ENCODE measurements at regions not wholly inside any gene's neighbourhood (a gene's known extent, or its start where the extent isn't known, plus 50 kb on each side); places are given as distances from the start of the nearest gene placed in this dataset.

- H3K4me3 Mint-ChIP-seq, result no peak overlapping the region
- H3K9me3 Mint-ChIP-seq, result no peaks in the 10 kb centered on the region
- no peaks in the 10 kb centered on the region for H3K36me3 Mint-ChIP-seq
- no peaks in the 10 kb centered on the region for H3K4me1 Mint-ChIP-seq
- H3K27me3 Mint-ChIP-seq, result peaks cover 4% of the 10 kb centered on the region
- CTCF ChIA-PET, result no interaction called here
- H3K27ac Mint-ChIP-seq, result no peak overlapping the region
- DNase-seq, result no peak
Measured at GRCh38 chr14:51307551-51307950, 67.5 kb downstream of the TMX1 start.

DNA sequence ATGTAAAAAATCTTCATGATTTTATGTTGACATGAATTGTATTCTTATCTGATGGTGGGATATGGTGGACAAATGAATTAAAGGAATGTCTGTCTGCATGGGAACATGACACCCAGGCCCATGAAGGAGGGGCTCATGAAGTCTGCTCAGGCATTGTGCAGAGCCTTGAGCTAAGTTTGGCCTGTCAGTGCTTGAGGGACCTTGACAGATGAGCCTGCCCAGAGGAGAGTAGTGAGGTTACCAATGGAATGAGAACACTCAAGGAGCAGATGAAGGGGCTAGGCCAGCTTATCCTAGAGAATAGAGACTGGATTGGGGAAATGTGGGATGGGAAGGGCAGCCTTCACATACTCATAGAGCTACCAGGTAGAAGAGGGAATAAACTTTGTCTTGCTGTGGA, 68.8 kb downstream of the TMX1 start:
- no peak overlapping the region for H3K27ac Mint-ChIP-seq
- CTCF ChIA-PET, result no interaction called here
- H3K27me3 Mint-ChIP-seq, result peaks cover 4% of the 10 kb centered on the region
- no peak for DNase-seq
- no peaks in the 10 kb centered on the region for H3K36me3 Mint-ChIP-seq
- no peak overlapping the region for H3K4me3 Mint-ChIP-seq
- no peaks in the 10 kb centered on the region for H3K9me3 Mint-ChIP-seq
- H3K4me1 Mint-ChIP-seq, result no peaks in the 10 kb centered on the region

DNA sequence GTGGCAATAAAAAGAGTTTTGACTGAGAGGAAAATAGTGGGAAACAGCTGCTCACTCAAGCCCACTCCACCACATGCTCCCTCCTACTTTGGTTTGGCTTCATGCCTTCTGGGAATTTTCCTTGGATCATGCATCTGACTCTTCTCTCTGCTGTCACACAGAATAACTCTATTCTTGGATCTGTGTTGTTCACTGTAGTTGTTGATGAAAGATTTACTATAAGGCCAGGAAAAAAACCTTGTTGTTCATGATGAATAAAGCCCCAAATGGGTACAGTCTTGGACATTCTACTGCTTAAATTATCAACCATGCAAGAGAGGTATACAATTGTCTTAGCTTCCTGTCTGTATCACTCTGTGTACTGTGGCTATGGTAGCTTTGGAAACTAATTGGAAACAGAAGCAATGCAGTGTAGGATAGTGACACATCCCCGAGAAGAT, 70.5 kb downstream of the TMX1 start:
- CTCF ChIA-PET, result no interaction called here
- H3K9me3 Mint-ChIP-seq, result no peaks in the 10 kb centered on the region
- no peaks in the 10 kb centered on the region for H3K36me3 Mint-ChIP-seq
- no peak overlapping the region for H3K4me3 Mint-ChIP-seq
- H3K27ac Mint-ChIP-seq, result no peak overlapping the region
- DNase-seq, result no peak
- no peaks in the 10 kb centered on the region for H3K4me1 Mint-ChIP-seq
- peaks cover 4% of the 10 kb centered on the region for H3K27me3 Mint-ChIP-seq

- DNase-seq, result no peak
- Mint-ChIP-seq H3K4me3 (no peak overlapping the region), H3K27ac (no peak overlapping the region), H3K36me3 (no peaks in the 10 kb centered on the region), H3K4me1 (no peaks in the 10 kb centered on the region), H3K27me3 (no peaks in the 10 kb centered on the region), H3K9me3 (no peaks in the 10 kb centered on the region)
- CTCF ChIA-PET, result interaction anchor here (0.6 kb wide), 1 partner anchor 51 kb away, joined by 3 read pairs; no protein-coding TSS in a partner anchor
Measured at GRCh38 chr14:51314321-51315015, 74.4 kb downstream of the TMX1 start.

DNA sequence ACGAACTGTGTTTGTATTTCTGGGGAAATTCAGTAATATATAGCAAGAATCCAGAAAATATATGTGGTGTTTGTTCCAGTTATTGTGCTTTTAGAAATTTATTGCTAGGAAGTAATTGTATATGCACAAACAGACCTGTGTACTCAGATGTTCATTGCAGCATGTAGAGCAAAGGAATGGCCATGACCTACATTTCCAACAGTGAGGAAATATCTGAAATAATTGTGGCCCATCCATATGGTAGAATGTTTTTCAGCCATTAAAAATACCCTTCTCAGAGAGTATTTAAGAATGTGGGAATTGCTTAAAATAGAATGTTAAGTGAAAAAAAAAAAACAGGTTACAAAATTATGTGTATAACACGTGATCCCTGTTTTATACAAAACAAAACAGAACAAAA, 77.3 kb downstream of the TMX1 start:
- Mint-ChIP-seq H3K4me1 (no peaks in the 10 kb centered on the region), H3K27ac (no peak overlapping the region), H3K4me3 (no peak overlapping the region), H3K27me3 (no peaks in the 10 kb centered on the region), H3K36me3 (no peaks in the 10 kb centered on the region), H3K9me3 (no peaks in the 10 kb centered on the region)
- CTCF ChIA-PET, result no interaction called here
- DNase-seq, result no peak

DNA sequence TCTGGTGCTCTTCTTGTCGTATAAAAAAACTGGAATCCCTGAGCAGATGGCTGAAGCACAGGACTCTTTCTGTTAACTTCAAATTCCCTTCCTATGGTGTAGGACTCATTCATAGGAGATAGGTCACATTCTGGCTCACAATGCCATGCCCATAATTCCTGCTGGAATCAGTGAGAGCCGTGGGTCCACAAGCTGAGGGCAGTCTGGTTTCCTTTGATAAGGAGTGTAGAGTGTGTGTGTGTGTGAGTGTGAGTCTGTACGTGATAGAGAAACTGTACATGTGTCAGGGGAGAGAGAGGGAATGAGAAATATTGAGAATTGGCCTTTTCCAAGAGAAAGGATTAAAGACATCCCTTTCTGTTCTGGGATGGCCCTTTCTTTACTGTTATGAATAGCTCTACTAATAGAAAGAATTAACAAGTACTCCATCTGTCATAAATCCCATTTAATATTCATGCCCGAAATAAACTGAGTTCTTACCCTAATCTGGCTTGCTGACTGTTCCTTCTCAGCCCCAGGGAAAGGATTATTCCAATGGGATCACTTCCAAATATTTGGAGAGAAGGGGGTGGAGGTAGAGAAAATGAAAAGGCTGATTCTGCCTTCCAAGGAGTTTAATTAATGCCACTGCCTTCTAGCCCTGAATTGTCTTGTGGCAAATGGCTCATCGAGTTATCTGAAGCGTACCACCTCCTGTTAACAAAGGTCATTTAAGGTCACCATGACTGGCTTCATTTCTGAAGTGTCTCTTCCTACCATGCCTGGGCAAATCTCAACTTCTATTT, 79.0 kb downstream of the TMX1 start:
- CTCF ChIA-PET, result interaction anchor here (1.0 kb wide), 1 partner anchor 12 kb away, joined by 4 read pairs; no protein-coding TSS in a partner anchor
- H3K4me3 Mint-ChIP-seq, result no peak overlapping the region
- H3K27me3 Mint-ChIP-seq, result no peaks in the 10 kb centered on the region
- H3K27ac Mint-ChIP-seq, result no peak overlapping the region
- H3K9me3 Mint-ChIP-seq, result no peaks in the 10 kb centered on the region
- no peaks in the 10 kb centered on the region for H3K4me1 Mint-ChIP-seq
- H3K36me3 Mint-ChIP-seq, result no peaks in the 10 kb centered on the region
- DNase-seq, result no peak

GRCh38 chr14:51321036-51321435, 81.0 kb downstream of the TMX1 start:
- H3K4me3 Mint-ChIP-seq, result no peak overlapping the region
- no peak overlapping the region for H3K27ac Mint-ChIP-seq
- no peaks in the 10 kb centered on the region for H3K36me3 Mint-ChIP-seq
- no peak for DNase-seq
- H3K9me3 Mint-ChIP-seq, result no peaks in the 10 kb centered on the region
- H3K4me1 Mint-ChIP-seq, result no peaks in the 10 kb centered on the region
- H3K27me3 Mint-ChIP-seq, result no peaks in the 10 kb centered on the region
- CTCF ChIA-PET, result interaction anchor here (0.6 kb wide), 1 partner anchor 346 kb away, joined by 3 read pairs; no protein-coding TSS in a partner anchor

DNA sequence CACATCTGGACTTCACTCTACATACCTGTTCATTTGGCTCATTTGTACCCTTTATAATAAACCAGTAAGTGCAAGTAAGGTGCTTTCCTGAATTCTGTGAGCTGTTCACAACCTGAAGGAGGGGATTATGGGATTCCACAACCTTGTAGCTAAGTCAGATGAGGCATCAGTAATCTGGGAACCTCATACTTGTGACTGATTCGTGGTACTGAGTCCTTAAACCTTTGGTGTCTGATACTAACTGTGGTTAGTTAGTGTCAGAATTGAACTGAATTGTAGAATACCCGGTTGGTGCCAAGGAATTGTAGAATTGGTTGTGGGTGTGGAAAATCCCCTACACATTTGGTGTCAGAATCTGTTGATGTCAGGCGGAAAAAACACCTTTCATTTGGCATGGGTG, 83.4 kb downstream of the TMX1 start:
- no peaks in the 10 kb centered on the region for H3K9me3 Mint-ChIP-seq
- DNase-seq, result no peak
- no peak overlapping the region for H3K4me3 Mint-ChIP-seq
- CTCF ChIA-PET, result no interaction called here
- H3K4me1 Mint-ChIP-seq, result peaks cover 4% of the 10 kb centered on the region
- no peaks in the 10 kb centered on the region for H3K36me3 Mint-ChIP-seq
- H3K27me3 Mint-ChIP-seq, result peaks cover 9% of the 10 kb centered on the region
- H3K27ac Mint-ChIP-seq, result no peak overlapping the region

DNA sequence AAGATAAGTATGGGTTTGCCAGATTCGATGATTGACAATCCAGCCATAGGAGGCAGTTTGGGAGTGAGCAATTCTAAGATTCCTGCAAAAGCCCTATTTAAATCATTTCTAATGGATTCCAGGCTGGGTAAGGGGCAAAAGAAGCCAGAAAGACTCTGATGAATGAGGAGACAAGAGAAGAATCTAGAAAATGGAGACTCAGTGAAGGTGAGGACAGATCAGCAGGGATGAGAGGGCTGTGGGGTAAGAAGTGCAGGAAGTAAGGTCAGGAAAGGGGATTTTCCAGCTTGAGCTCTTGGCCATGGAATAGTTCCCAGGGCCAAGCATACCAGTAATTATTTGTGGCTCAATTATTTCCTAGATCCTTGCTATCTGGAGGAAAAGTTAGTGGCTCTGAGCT, 87.3 kb downstream of the TMX1 start:
- Mint-ChIP-seq H3K4me3 (no peak overlapping the region), H3K9me3 (no peaks in the 10 kb centered on the region), H3K27ac (no peak overlapping the region), H3K36me3 (no peaks in the 10 kb centered on the region), H3K27me3 (peaks cover 9% of the 10 kb centered on the region), H3K4me1 (peaks cover 4% of the 10 kb centered on the region)
- CTCF ChIA-PET, result interaction anchor here (0.8 kb wide), 1 partner anchor 552 kb away, joined by 4 read pairs; no protein-coding TSS in a partner anchor
- no peak for DNase-seq

- H3K27ac Mint-ChIP-seq, result no peak overlapping the region
- H3K4me3 Mint-ChIP-seq, result no peak overlapping the region
- peaks cover 9% of the 10 kb centered on the region for H3K27me3 Mint-ChIP-seq
- DNase-seq, result peak; percentile 20
- CTCF ChIA-PET, result no interaction called here
- peaks cover 4% of the 10 kb centered on the region for H3K4me1 Mint-ChIP-seq
- no peaks in the 10 kb centered on the region for H3K9me3 Mint-ChIP-seq
- no peaks in the 10 kb centered on the region for H3K36me3 Mint-ChIP-seq
Measured at GRCh38 chr14:51328064-51328771, 88.2 kb downstream of the TMX1 start.

- Mint-ChIP-seq H3K4me3 (no peak overlapping the region), H3K36me3 (no peaks in the 10 kb centered on the region), H3K27ac (no peak overlapping the region), H3K27me3 (peaks cover 9% of the 10 kb centered on the region), H3K9me3 (no peaks in the 10 kb centered on the region), H3K4me1 (peaks cover 4% of the 10 kb centered on the region)
- no peak for DNase-seq
- CTCF ChIA-PET, result interaction anchor here (1.6 kb wide), 1 partner anchor 46 kb away, joined by 4 read pairs; no protein-coding TSS in a partner anchor
Measured at GRCh38 chr14:51328772-51329353, 88.8 kb downstream of the TMX1 start.

- peaks cover 4% of the 10 kb centered on the region for H3K4me1 Mint-ChIP-seq
- CTCF ChIA-PET, result no interaction called here
- no peaks in the 10 kb centered on the region for H3K9me3 Mint-ChIP-seq
- peaks cover 8% of the 10 kb centered on the region for H3K27me3 Mint-ChIP-seq
- H3K27ac Mint-ChIP-seq, result no peak overlapping the region
- no peaks in the 10 kb centered on the region for H3K36me3 Mint-ChIP-seq
- no peak for DNase-seq
- no peak overlapping the region for H3K4me3 Mint-ChIP-seq
Measured at GRCh38 chr14:51331486-51332367, 91.7 kb downstream of the TMX1 start.

DNA sequence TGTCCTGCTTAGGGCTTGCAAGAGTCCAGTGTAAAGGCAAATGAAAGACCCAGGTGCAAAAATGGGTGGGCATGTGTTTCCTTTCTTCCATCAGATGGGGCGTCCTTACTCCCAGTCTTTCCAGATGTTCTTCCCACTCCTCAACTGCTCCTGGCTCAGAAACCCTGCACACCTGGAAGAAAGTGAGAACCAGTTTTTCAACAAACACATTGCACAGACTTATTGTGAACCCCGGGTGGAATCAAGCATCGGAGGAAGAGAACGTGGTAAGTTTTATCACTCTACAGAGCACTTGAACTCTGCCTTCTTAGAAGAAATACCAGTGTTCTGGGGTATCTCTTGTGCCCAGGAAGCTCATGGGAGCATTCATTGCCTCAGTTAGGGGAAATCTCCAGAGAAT, 93.3 kb downstream of the TMX1 start:
- no peaks in the 10 kb centered on the region for H3K36me3 Mint-ChIP-seq
- H3K27ac Mint-ChIP-seq, result no peak overlapping the region
- H3K27me3 Mint-ChIP-seq, result no peaks in the 10 kb centered on the region
- CTCF ChIA-PET, result no interaction called here
- no peak for DNase-seq
- H3K9me3 Mint-ChIP-seq, result no peaks in the 10 kb centered on the region
- H3K4me3 Mint-ChIP-seq, result no peak overlapping the region
- H3K4me1 Mint-ChIP-seq, result peaks cover under 1% of the 10 kb centered on the region
